ENCODE measurements at regions not wholly inside any gene's neighbourhood (a gene's known extent, or its start where the extent isn't known, plus 50 kb on each side); places are given as distances from the start of the nearest gene placed in this dataset.

DNA sequence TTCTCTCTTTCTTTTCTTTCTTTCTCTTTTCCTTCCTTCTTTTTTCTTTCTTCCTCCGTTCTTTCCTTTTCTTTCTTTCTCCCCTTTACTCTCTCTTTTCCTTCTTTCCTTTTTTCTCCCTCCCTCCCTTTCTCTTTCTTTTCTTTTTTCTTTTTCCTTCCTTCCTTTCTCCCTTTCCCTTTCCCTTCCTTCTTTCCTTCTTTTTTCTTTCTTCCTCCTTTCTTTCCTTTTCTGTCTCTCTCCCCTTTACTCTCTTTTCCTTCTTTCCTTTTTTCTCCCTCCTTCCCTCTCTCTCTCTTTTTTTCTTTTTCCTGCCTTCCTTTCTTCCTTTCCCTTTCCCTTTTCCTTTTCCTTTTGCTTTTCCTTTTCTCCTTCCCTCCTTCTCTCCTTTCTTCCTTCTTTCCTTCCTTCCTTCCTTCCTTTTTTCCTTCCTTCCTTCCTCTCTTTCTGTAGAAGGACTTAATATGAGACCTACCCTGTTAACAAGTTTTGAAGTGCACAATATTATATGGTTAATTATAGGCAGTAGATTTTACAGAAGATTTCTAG lies 142.7 kb upstream of the CD180 start:
- TF ChIP-seq POLR2A (IDR thresholded peaks at IDR 0.05; ENCODE audit: low read length) (no peak), MAZ (IDR thresholded peaks at IDR 0.05; ENCODE audit: borderline replicate concordance, low read depth, low read length) (no peak), EP300 (IDR thresholded peaks at IDR 0.05) (no peak), CHD2 (IDR thresholded peaks at IDR 0.05; ENCODE audit: low read length, partially characterized antibody) (no peak), CBX2 (IDR thresholded peaks at IDR 0.05; ENCODE audit: borderline replicate concordance, low read depth) (no peak), JUNB (IDR thresholded peaks at IDR 0.05) (no peak), RAD21 (conservative IDR thresholded peaks at IDR 0.05 in 1 of 2, IDR thresholded peaks at IDR 0.05 in 1 of 2) (no peak), HDAC2 (IDR thresholded peaks at IDR 0.05) (no peak), RFX5 (IDR thresholded peaks at IDR 0.05) (no peak), PHF8 (IDR thresholded peaks at IDR 0.05; ENCODE audit: borderline replicate concordance, low read depth) (no peak), SMC3 (IDR thresholded peaks at IDR 0.05) (no peak)
- TF ChIP-seq, protein P1, sequence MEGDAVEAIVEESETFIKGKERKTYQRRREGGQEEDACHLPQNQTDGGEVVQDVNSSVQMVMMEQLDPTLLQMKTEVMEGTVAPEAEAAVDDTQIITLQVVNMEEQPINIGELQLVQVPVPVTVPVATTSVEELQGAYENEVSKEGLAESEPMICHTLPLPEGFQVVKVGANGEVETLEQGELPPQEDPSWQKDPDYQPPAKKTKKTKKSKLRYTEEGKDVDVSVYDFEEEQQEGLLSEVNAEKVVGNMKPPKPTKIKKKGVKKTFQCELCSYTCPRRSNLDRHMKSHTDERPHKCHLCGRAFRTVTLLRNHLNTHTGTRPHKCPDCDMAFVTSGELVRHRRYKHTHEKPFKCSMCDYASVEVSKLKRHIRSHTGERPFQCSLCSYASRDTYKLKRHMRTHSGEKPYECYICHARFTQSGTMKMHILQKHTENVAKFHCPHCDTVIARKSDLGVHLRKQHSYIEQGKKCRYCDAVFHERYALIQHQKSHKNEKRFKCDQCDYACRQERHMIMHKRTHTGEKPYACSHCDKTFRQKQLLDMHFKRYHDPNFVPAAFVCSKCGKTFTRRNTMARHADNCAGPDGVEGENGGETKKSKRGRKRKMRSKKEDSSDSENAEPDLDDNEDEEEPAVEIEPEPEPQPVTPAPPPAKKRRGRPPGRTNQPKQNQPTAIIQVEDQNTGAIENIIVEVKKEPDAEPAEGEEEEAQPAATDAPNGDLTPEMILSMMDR (IDR thresholded peaks at IDR 0.05) = no peak
- TF ChIP-seq, protein P2, sequence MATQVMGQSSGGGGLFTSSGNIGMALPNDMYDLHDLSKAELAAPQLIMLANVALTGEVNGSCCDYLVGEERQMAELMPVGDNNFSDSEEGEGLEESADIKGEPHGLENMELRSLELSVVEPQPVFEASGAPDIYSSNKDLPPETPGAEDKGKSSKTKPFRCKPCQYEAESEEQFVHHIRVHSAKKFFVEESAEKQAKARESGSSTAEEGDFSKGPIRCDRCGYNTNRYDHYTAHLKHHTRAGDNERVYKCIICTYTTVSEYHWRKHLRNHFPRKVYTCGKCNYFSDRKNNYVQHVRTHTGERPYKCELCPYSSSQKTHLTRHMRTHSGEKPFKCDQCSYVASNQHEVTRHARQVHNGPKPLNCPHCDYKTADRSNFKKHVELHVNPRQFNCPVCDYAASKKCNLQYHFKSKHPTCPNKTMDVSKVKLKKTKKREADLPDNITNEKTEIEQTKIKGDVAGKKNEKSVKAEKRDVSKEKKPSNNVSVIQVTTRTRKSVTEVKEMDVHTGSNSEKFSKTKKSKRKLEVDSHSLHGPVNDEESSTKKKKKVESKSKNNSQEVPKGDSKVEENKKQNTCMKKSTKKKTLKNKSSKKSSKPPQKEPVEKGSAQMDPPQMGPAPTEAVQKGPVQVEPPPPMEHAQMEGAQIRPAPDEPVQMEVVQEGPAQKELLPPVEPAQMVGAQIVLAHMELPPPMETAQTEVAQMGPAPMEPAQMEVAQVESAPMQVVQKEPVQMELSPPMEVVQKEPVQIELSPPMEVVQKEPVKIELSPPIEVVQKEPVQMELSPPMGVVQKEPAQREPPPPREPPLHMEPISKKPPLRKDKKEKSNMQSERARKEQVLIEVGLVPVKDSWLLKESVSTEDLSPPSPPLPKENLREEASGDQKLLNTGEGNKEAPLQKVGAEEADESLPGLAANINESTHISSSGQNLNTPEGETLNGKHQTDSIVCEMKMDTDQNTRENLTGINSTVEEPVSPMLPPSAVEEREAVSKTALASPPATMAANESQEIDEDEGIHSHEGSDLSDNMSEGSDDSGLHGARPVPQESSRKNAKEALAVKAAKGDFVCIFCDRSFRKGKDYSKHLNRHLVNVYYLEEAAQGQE (IDR thresholded peaks at IDR 0.05) = no peak
- TF ChIP-seq, protein P3, sequence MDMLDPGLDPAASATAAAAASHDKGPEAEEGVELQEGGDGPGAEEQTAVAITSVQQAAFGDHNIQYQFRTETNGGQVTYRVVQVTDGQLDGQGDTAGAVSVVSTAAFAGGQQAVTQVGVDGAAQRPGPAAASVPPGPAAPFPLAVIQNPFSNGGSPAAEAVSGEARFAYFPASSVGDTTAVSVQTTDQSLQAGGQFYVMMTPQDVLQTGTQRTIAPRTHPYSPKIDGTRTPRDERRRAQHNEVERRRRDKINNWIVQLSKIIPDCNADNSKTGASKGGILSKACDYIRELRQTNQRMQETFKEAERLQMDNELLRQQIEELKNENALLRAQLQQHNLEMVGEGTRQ (IDR thresholded peaks at IDR 0.05) = no peak
